Calu3 (cell line): ENCODE measurements at regions not wholly inside any gene's neighbourhood (a gene's known extent, or its start where the extent isn't known, plus 50 kb on each side); places are given as distances from the start of the nearest gene placed in this dataset.

ENCODE experiments used
- BruUV-seq: library from RNA; stranded (reverse); fragments of 400-500 nt; replicated peaks from 2 replicates; lab custom pipeline; 2021; lab: Mats Ljungman, UMichigan
- CTCF ChIA-PET: fragments of 300-600 bp; sonication (Branson Sonifier 250); formaldehyde crosslinking; loops from one replicate; lab custom pipeline; 2022; ENCODE audit warnings: antibody characterized with exemption; lab: Charles Lee
- DNase-seq: peaks from one replicate; pipeline ENCODE4 v3.0.0; 2022
- H3K27ac Mint-ChIP-seq: one replicate; pipeline ENCODE4 v1.8.0; 2022; ENCODE audit warnings: mixed read lengths; ENCODE audit not compliant: unreplicated experiment
- H3K27me3 Mint-ChIP-seq: one replicate; pipeline ENCODE4 v1.8.0; 2022; ENCODE audit warnings: mixed read lengths; ENCODE audit not compliant: unreplicated experiment
- H3K36me3 Mint-ChIP-seq: one replicate; pipeline ENCODE4 v1.8.0; 2022; ENCODE audit warnings: mild to moderate bottlenecking, moderate library complexity, mixed read lengths; ENCODE audit not compliant: insufficient read depth, unreplicated experiment
- H3K4me1 Mint-ChIP-seq: one replicate; pipeline ENCODE4 v1.8.0; 2022; ENCODE audit warnings: mild to moderate bottlenecking, low read depth, mixed read lengths; ENCODE audit not compliant: unreplicated experiment
- H3K4me3 Mint-ChIP-seq: one replicate; pipeline ENCODE4 v1.8.0; 2022; ENCODE audit warnings: mild to moderate bottlenecking, low read depth, moderate library complexity, mixed read lengths; ENCODE audit not compliant: unreplicated experiment
- H3K9me3 Mint-ChIP-seq: one replicate; pipeline ENCODE4 v1.8.0; 2022; ENCODE audit warnings: low read depth, mixed read lengths; ENCODE audit not compliant: unreplicated experiment
- CTCF ChIP-seq: fragments of 200-600 bp; IDR thresholded peaks from one replicate; pipeline ENCODE4 v1.8.0; 2022; ENCODE audit warnings: antibody characterized with exemption; ENCODE audit not compliant: unreplicated experiment
- intact Hi-C: fragments of 100-400 bp; cut with micrococcal nuclease; formaldehyde crosslinking; loops from one replicate; pipeline ENCODE4 v1.10.0; 2022; ENCODE audit not compliant: unreplicated experiment

- no peak overlapping the region for H3K4me3 Mint-ChIP-seq
- H3K4me1 Mint-ChIP-seq: peaks cover 6% of the 10 kb centered on the region
- H3K27me3 Mint-ChIP-seq: no peaks in the 10 kb centered on the region
- intact Hi-C loops: no loop called here
- no peak overlapping the region for H3K27ac Mint-ChIP-seq
- peaks cover 13% of the 10 kb centered on the region for H3K36me3 Mint-ChIP-seq
- H3K9me3 Mint-ChIP-seq: no peaks in the 10 kb centered on the region
- no TSS peak for BruUV-seq
- no peak for DNase-seq
- no peak for TF ChIP-seq CTCF
- CTCF ChIA-PET: interaction anchor here (0.6 to 1.1 kb wide), 2 partner anchors 36 to 40 kb away, joined by 3 read pairs; no protein-coding TSS in a partner anchor
Measured at GRCh38 chr22:23518376-23519187, 61.5 kb downstream of the IGLL1 start.

GRCh38 chr22:23517804-23518375 is 62.2 kb downstream of the IGLL1 start:
- Mint-ChIP-seq H3K27ac (no peak overlapping the region), H3K36me3 (peaks cover 13% of the 10 kb centered on the region), H3K27me3 (no peaks in the 10 kb centered on the region), H3K4me3 (no peak overlapping the region), H3K9me3 (no peaks in the 10 kb centered on the region), H3K4me1 (peaks cover 6% of the 10 kb centered on the region)
- BruUV-seq: no TSS peak
- no peak for TF ChIP-seq CTCF
- intact Hi-C loops: no loop called here
- CTCF ChIA-PET: interaction anchor here (0.6 to 1.1 kb wide), 2 partner anchors 36 to 39 kb away, joined by 3 read pairs; no protein-coding TSS in a partner anchor
- DNase-seq: no peak

- H3K27me3 Mint-ChIP-seq: no peaks in the 10 kb centered on the region
- no peaks in the 10 kb centered on the region for H3K9me3 Mint-ChIP-seq
- DNase-seq: no peak
- peaks cover 4% of the 10 kb centered on the region for H3K36me3 Mint-ChIP-seq
- CTCF ChIA-PET: interaction anchor here (0.6 kb wide), 1 partner anchor 230 kb away, joined by 5 read pairs; no protein-coding TSS in a partner anchor
- intact Hi-C loops: no loop called here
- peaks cover 5% of the 10 kb centered on the region for H3K4me1 Mint-ChIP-seq
- H3K4me3 Mint-ChIP-seq: no peak overlapping the region
- H3K27ac Mint-ChIP-seq: no peak overlapping the region
- no peak for TF ChIP-seq CTCF
- BruUV-seq: no TSS peak
Measured at GRCh38 chr22:23516304-23516703, 63.8 kb downstream of the IGLL1 start.

GRCh38 chr22:23514322-23515038 is 65.6 kb downstream of the IGLL1 start:
- no peaks in the 10 kb centered on the region for H3K4me1 Mint-ChIP-seq
- H3K36me3 Mint-ChIP-seq: no peaks in the 10 kb centered on the region
- no TSS peak for BruUV-seq
- no peaks in the 10 kb centered on the region for H3K9me3 Mint-ChIP-seq
- no peak for TF ChIP-seq CTCF
- H3K27ac Mint-ChIP-seq: no peak overlapping the region
- H3K27me3 Mint-ChIP-seq: no peaks in the 10 kb centered on the region
- intact Hi-C loops: no loop called here
- CTCF ChIA-PET: no interaction called here
- no peak for DNase-seq
- H3K4me3 Mint-ChIP-seq: no peak overlapping the region
